NB4 (cell line): ENCODE measurements at regions not wholly inside any gene's neighbourhood (a gene's known extent, or its start where the extent isn't known, plus 50 kb on each side); places are given as distances from the start of the nearest gene placed in this dataset.

ENCODE experiments used
- DNase-seq: peaks from one replicate; pipeline ENCODE4 v3.0.0; 2010; ENCODE audit warnings: low read depth
- H3K4me3 ChIP-seq: one replicate; pipeline ENCODE4 v1.5.1; 2011; ENCODE audit warnings: mild to moderate bottlenecking, low read depth, low read length, moderate library complexity
- CTCF ChIP-seq: IDR thresholded peaks from one replicate; pipeline ENCODE4 v1.5.1; 2012; ENCODE audit warnings: low read depth, low read length
- MAX ChIP-seq: IDR thresholded peaks from 2 replicates; pipeline ENCODE4 v1.6.1; 2011; ENCODE audit warnings: low read depth, low read length
- MYC ChIP-seq: IDR thresholded peaks from 2 replicates; pipeline ENCODE4 v1.6.1; 2011; ENCODE audit warnings: low read depth, low read length
- POLR2A ChIP-seq: IDR thresholded peaks from 2 replicates; pipeline ENCODE4 v1.6.1; 2011; ENCODE audit warnings: mild to moderate bottlenecking; ENCODE audit not compliant: insufficient read length; ENCODE audit errors: extremely low read depth

- DNase-seq, result no peak
- TF ChIP-seq CTCF (no peak), MYC (no peak), POLR2A (no peak), MAX (no peak)
- no peak overlapping the region for H3K4me3 ChIP-seq
Observed at GRCh38 chr11:93902921-93903320, 52.5 kb upstream of the VSTM5 start.

DNA sequence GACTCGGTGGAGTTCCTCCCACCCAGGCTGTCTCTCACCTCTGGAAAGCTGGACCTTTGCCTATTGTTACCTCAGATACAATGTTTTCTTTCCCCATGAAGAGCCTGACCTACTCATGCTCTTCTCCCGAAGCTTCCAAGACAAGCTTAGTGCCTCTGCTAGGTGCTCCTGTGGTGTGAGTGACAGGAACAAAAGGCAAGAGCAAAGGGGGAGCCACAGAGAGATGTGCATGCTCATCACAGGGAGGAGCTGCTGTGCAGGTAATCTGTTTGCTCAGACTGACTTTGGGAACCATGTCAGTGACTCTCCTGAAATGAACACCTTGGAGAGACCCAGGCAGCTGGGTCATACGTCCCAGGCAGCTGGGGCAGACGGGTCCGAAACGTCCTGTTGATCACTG, 53.6 kb upstream of the VSTM5 start:
- no peak for DNase-seq
- TF ChIP-seq MYC, result no peak
- TF ChIP-seq MAX, result no peak
- no peak for TF ChIP-seq POLR2A
- no peak for TF ChIP-seq CTCF
- H3K4me3 ChIP-seq, result no peak overlapping the region

- no peak for DNase-seq
- no peak overlapping the region for H3K4me3 ChIP-seq
- no peak for TF ChIP-seq CTCF
- TF ChIP-seq POLR2A, result no peak
- no peak for TF ChIP-seq MAX
- no peak for TF ChIP-seq MYC
Observed at GRCh38 chr11:93904716-93905115, 54.3 kb upstream of the VSTM5 start.

DNA sequence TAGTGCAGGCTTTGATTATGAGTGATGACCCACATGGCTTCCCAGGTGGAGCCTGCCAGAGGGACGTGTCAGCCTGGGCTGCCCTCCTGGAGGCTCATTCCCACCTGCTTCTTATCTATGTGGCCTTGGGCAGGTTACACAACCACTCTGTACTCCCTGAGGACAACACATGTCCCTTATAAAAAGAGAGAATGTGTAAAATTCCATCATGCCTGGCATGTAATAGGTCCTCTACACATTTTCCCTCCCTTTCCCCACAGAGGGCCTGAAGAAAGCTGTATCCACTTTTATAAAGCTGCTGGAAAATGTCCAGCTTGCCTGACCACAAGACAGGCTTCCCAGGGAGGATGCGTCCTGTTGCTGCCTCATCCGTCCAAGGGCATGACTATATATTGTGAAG, 55.0 kb upstream of the VSTM5 start:
- DNase-seq, result no peak
- H3K4me3 ChIP-seq, result no peak overlapping the region
- no peak for TF ChIP-seq MYC
- no peak for TF ChIP-seq POLR2A
- no peak for TF ChIP-seq CTCF
- TF ChIP-seq MAX, result no peak

GRCh38 chr11:93906486-93906885, 56.1 kb upstream of the VSTM5 start:
- no peak for DNase-seq
- TF ChIP-seq POLR2A, result no peak
- no peak for TF ChIP-seq MYC
- no peak for TF ChIP-seq MAX
- TF ChIP-seq CTCF, result no peak
- H3K4me3 ChIP-seq, result no peak overlapping the region

DNA sequence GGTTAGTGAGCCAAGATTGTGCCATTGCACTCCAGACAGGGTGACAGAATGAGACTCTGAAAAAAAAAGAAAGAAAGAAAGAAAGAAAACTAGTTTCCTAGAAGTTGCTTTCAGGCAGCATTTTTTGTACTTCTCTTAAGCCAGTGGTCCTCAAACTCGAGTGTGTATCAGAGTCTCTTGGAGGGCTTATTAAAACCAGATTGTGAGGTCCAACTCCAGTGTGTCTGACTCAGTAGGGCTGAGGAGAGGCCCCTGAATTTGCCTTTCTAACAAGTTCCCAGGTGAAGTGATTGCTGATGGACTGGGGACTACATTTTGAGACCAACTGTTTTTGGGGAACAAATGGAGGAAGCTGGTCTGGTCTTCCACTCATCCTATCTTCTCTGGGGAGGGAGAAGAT, 57.5 kb upstream of the VSTM5 start:
- no peak overlapping the region for H3K4me3 ChIP-seq
- TF ChIP-seq CTCF (no peak), POLR2A (no peak), MYC (no peak), MAX (no peak)
- DNase-seq, result no peak
